K562 (cell line): ENCODE measurements at regions not wholly inside any gene's neighbourhood (a gene's known extent, or its start where the extent isn't known, plus 50 kb on each side); places are given as distances from the start of the nearest gene placed in this dataset.

Experiments
- E4F1 ChIP-seq: fragments of 250-450 bp; sonication (Bioruptor Pico); IDR thresholded peaks from 2 replicates; pipeline ENCODE4 v1.5.0; 2021; ENCODE audit warnings: mild to moderate bottlenecking, borderline replicate concordance
- EP400 ChIP-seq: fragments of 450-650 bp; IDR thresholded peaks from 2 replicates; pipeline ENCODE4 v1.6.1; 2017; ENCODE audit warnings: antibody characterized with exemption, mild to moderate bottlenecking, moderate library complexity
- NFIC ChIP-seq: fragments of 450-650 bp; IDR thresholded peaks from 2 replicates; pipeline ENCODE4 v1.6.1; 2017; ENCODE audit warnings: mild to moderate bottlenecking, inconsistent platforms
- NFXL1 ChIP-seq: fragments of 450-650 bp; formaldehyde crosslinking; IDR thresholded peaks from 2 replicates; pipeline ENCODE4 v1.4.0; 2021; ENCODE audit warnings: mild to moderate bottlenecking
- PHF20 ChIP-seq: fragments of 450-650 bp; IDR thresholded peaks from 2 replicates; pipeline ENCODE4 v1.6.1; 2018; ENCODE audit not compliant: partially characterized antibody
- POLR2B ChIP-seq: fragments of 450-650 bp; IDR thresholded peaks from 2 replicates; pipeline ENCODE4 v1.6.1; 2018; ENCODE audit warnings: low read depth; ENCODE audit not compliant: partially characterized antibody
- SMARCC2 ChIP-seq: fragments of 450-650 bp; IDR thresholded peaks from 2 replicates; pipeline ENCODE4 v1.6.1; 2017; ENCODE audit warnings: antibody characterized with exemption, moderate library complexity, mild to moderate bottlenecking, low read depth
- TEAD1 ChIP-seq, 2 experiments: fragments of 450-650 bp in 1 of 2; sonication (generic) in 1 of 2; formaldehyde crosslinking; IDR thresholded peaks; 2 replicates each; pipeline versions ENCODE4 v1.4.0 to v1.8.0; 2020 to 2022; ENCODE audit warnings: mild to moderate bottlenecking in 2 of 2, missing genetic modification reagents in 1 of 2
- ZNF274 ChIP-seq: IDR thresholded peaks from 2 replicates; pipeline ENCODE4 v1.6.1; 2011; ENCODE audit warnings: low read depth, mild to moderate bottlenecking, low read length, moderate library complexity, borderline replicate concordance
- TF ChIP-seq, protein P1 (sequence below): fragments of 450-650 bp; IDR thresholded peaks from 2 replicates; pipeline ENCODE4 v1.6.1; 2016; ENCODE audit warnings: missing biosample characterization, missing genetic modification characterization

DNA sequence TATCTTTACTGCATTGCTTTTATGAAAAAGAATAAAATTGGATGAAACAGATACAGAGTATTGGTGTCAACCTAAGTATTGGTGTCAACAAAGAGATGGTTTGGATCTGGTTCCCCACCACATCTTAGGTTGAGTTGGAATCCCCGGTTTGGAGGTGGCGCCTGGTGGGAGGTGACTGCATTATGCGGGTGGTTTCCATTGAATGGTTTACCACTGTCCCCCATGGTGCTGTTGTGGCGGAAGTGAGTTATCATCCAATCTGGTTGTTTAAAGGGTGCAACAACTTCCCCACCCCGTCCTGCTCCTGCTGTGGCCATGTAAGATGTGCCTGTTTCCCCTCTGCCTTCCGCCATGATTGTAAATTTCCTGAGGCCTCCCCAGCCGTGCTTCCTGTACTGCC lies 52.8 kb upstream of the CD99 start (continued):
- TF ChIP-seq E4F1 (no peak), TEAD1 (CRISPR knock-in tag; IDR thresholded peaks at IDR 0.05) (no peak), EP400 (no peak), ZNF274 (no peak), SMARCC2 (no peak), POLR2B (no peak), NFXL1 (CRISPR knock-in tag) (no peak), PHF20 (no peak), NFIC (no peak)
- TF ChIP-seq, protein P1, sequence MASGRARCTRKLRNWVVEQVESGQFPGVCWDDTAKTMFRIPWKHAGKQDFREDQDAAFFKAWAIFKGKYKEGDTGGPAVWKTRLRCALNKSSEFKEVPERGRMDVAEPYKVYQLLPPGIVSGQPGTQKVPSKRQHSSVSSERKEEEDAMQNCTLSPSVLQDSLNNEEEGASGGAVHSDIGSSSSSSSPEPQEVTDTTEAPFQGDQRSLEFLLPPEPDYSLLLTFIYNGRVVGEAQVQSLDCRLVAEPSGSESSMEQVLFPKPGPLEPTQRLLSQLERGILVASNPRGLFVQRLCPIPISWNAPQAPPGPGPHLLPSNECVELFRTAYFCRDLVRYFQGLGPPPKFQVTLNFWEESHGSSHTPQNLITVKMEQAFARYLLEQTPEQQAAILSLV (tag), result no peak
